H1 (cell line): ENCODE measurements at regions not wholly inside any gene's neighbourhood (a gene's known extent, or its start where the extent isn't known, plus 50 kb on each side); places are given as distances from the start of the nearest gene placed in this dataset.

Experiments
- CBX5 ChIP-seq: fragments of 300-800, 300-1000 bp; sonication (generic); IDR thresholded peaks from 2 replicates; pipeline ENCODE4 v1.7.1; 2016; ENCODE audit warnings: antibody characterized with exemption, low read length, low read depth
- CTCF ChIP-seq, 3 experiments: IDR thresholded peaks; 1 replicate in 2 of 3; 2 replicates in 1 of 3; pipeline versions ENCODE4 v1.5.1 to v1.6.1; 2011; ENCODE audit warnings: low read length in 3 of 3, mild to moderate bottlenecking in 3 of 3, inconsistent platforms in 2 of 3, low read depth in 1 of 3, moderate library complexity in 1 of 3; ENCODE audit not compliant: insufficient read depth in 1 of 3; ENCODE audit errors: control extremely low read depth in 1 of 3
- EZH2 ChIP-seq: fragments of 200-600 bp; sonication (generic); IDR thresholded peaks from 2 replicates; pipeline ENCODE4 v1.7.1; 2012; ENCODE audit warnings: low read depth, mild to moderate bottlenecking, moderate library complexity, low read length, inconsistent platforms; ENCODE audit not compliant: severe bottlenecking
- GTF2F1 ChIP-seq: IDR thresholded peaks from 2 replicates; pipeline ENCODE4 v1.6.1; 2012; ENCODE audit warnings: low read depth, low read length, improper control_type of control experiment, borderline replicate concordance
- JUN ChIP-seq: IDR thresholded peaks from 2 replicates; pipeline ENCODE4 v1.6.1; 2011; ENCODE audit warnings: low read depth, mild to moderate bottlenecking, improper control_type of control experiment, low read length
- JUND ChIP-seq: IDR thresholded peaks from 2 replicates; pipeline ENCODE4 v1.6.1; 2011; ENCODE audit warnings: mild to moderate bottlenecking, improper control_type of control experiment, low read length
- PHF8 ChIP-seq: fragments of 200-600 bp; sonication (generic); conservative IDR thresholded peaks from 2 replicates; pipeline ENCODE4 v1.7.1; 2012; ENCODE audit warnings: low read depth, mild to moderate bottlenecking, inconsistent platforms, low read length, moderate library complexity
- POLR2A ChIP-seq, 2 experiments: IDR thresholded peaks; 1 replicate in 1 of 2; 2 replicates in 1 of 2; pipeline ENCODE4 v1.6.1; 2011; ENCODE audit warnings: low read depth in 2 of 2, low read length in 2 of 2, mild to moderate bottlenecking in 2 of 2; ENCODE audit errors: control extremely low read depth in 1 of 2
- POLR2AphosphoS5 ChIP-seq: IDR thresholded peaks from 2 replicates; pipeline ENCODE4 v1.6.1; 2011; ENCODE audit warnings: low read depth, low read length
- RAD21 ChIP-seq, 2 experiments: IDR thresholded peaks in 1 of 2; conservative IDR thresholded peaks in 1 of 2; 2 replicates each; pipeline ENCODE4 v1.6.1; 2011; ENCODE audit warnings: low read depth in 2 of 2, low read length in 2 of 2, improper control_type of control experiment in 1 of 2, inconsistent platforms in 1 of 2, mild to moderate bottlenecking in 1 of 2, moderate library complexity in 1 of 2
- SIN3A ChIP-seq, 2 experiments: IDR thresholded peaks in 1 of 2; conservative IDR thresholded peaks in 1 of 2; 2 replicates each; pipeline ENCODE4 v1.6.1; 2011 to 2012; ENCODE audit warnings: low read length in 2 of 2, improper control_type of control experiment in 1 of 2, low read depth in 1 of 2, mild to moderate bottlenecking in 1 of 2
- TBP ChIP-seq: IDR thresholded peaks from 2 replicates; pipeline ENCODE4 v1.6.1; 2011; ENCODE audit warnings: low read depth, low read length, improper control_type of control experiment
- TEAD4 ChIP-seq: IDR thresholded peaks from 2 replicates; pipeline ENCODE4 v1.6.1; 2012; ENCODE audit warnings: low read depth, low read length, inconsistent platforms, mixed read lengths
- USF2 ChIP-seq: IDR thresholded peaks from 2 replicates; pipeline ENCODE4 v1.6.1; 2011; ENCODE audit warnings: low read length, improper control_type of control experiment

- TF ChIP-seq PHF8 (no peak), CTCF (IDR thresholded peaks at IDR 0.05; ENCODE audit: control extremely low read depth in 1 of 3, insufficient read depth in 1 of 3, low read depth in 1 of 3, low read length in 3 of 3) (no peak), CBX5 (no peak), EZH2 (no peak), TBP (no peak), POLR2AphosphoS5 (no peak), RAD21 (IDR thresholded peaks at IDR 0.05 in 1 of 2, conservative IDR thresholded peaks at IDR 0.05 in 1 of 2; ENCODE audit: low read depth in 2 of 2, low read length in 2 of 2) (no peak), GTF2F1 (no peak), JUN (no peak), POLR2A (IDR thresholded peaks at IDR 0.05; ENCODE audit: control extremely low read depth in 1 of 2, low read depth in 2 of 2, low read length in 2 of 2) (no peak), SIN3A (conservative IDR thresholded peaks at IDR 0.05 in 1 of 2, IDR thresholded peaks at IDR 0.05 in 1 of 2; ENCODE audit: low read depth in 1 of 2, low read length in 2 of 2) (no peak), USF2 (no peak), TEAD4 (no peak), JUND (no peak)
Measured at GRCh38 chr5:20466512-20466911, 478.5 kb upstream of the CDH18 start.
